Posterior cingulate gyrus (tissue), 11 donors: ENCODE measurements at regions not wholly inside any gene's neighbourhood (a gene's known extent, or its start where the extent isn't known, plus 50 kb on each side); places are given as distances from the start of the nearest gene placed in this dataset.

Experiments used
- DNase-seq, 10 donors: peaks; one replicate each; pipeline versions ENCODE4 v3.0.0 to v3.0.0-alpha.2; 2020 to 2021; ENCODE audit warnings: mixed read lengths in 3 of 10
- intact Hi-C: fragments of 100-400 bp; cut with DNase I; formaldehyde crosslinking; loops from one replicate; pipeline ENCODE4 v1.15.1; 2023

DNA sequence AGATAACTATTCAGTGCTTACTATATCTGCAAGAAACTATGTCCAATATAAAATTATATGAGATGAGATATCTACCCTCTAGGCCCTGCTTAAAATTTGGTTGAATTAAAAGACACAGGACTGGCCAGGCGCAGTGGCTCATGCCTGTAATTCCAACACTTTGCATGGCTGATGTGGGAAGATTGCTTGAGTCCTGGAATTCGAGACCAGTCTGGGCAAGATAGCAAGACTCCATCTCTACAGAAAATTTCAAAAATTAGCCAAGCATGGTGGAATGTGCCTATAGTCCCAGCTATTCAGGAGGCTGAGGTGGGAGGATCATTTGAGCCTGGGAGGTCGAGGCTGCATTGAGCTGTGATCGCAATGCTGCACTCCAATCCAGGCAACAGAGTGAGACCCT, 303.7 kb upstream of the UBE2E2 start:
- no peak for DNase-seq
- intact Hi-C loops: no loop called here

DNA sequence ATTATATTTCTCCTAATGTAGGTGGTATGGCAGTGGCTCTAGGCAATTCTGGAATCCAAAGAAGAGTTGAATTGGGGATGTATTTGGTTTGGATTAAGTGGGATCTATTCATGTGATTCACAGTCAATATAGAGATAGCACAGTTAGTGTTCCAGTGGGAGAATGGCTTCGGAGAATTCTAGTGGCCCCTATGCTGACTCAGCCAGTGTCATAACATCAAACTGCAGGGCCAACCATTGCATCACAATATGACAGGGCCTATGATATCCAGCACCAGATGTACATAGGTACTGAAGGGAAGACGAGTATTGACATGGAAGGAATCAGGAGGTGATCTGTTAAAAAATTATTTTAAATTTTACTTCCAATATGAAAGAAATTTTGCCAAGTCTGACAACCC, 302.8 kb upstream of the UBE2E2 start:
- DNase-seq: no peak
- intact Hi-C loops: no loop called here

DNA sequence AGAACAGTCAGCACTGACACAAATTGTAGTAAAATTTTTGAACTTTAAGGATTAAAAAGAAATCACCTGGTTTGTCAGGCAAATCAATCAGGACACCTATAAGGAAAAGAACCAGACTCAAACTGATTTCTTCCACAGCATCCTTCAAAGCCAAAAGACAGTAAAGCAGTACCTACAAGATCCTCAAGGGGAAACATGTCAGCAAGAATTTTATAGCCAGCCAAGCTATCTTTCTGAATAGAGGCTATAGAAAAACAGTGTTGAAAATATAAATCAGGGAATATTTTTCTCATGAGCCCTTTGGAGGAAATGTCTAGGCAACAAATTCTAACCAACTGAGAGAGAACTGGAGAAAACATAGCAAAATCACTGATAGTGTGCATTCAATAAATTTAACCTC, 301.4 kb upstream of the UBE2E2 start:
- intact Hi-C loops: no loop called here
- no peak for DNase-seq

DNA sequence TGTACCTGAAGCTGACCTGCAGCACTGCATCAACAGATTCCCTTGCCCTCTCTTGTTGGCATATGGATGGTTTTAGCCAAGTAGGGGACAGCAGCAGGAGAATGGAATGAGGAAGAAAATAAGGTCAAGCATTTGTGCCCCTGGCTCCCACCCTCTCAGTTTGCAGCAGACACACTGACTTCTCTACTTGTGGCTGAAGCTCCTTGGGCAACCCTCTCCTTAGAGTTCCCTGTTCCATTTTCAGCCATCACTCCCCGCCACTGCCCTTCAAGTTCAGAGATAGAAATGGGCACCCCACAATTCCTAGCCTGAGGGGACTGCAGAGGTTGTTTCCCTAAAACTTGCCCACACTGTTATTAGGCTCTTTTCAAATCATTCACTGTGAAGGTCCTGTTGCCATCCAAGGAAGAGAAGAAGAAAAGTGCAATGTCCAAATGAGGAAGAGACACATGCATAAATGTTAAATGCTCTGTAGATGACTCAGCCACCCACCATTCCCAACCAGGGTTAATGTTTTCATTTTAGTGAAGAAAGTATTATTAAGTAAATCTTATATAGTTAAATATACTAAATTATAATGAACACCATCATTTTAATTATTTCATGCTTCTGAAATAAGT, 295.9 kb upstream of the UBE2E2 start:
- intact Hi-C loops: no loop called here
- DNase-seq: no peak

DNA sequence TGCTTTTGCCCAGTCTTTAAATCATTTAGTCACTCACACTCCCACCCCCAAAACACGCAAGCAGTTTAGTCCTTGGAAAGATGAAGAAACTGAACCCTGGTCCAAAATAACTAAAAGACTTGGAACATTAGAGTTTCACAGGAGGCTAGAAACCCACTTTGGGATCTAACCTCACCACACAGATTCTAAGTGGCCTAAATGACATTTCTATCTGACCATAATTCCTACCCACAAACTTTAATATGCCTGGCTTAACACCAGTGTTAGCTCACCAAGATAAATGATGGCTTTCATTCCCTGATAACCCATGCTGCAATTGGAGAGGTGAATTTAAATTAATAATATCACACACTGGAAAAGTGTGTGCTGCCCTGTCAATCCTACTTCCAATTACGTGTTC, 295.3 kb upstream of the UBE2E2 start:
- intact Hi-C loops: no loop called here
- no peak for DNase-seq

DNA sequence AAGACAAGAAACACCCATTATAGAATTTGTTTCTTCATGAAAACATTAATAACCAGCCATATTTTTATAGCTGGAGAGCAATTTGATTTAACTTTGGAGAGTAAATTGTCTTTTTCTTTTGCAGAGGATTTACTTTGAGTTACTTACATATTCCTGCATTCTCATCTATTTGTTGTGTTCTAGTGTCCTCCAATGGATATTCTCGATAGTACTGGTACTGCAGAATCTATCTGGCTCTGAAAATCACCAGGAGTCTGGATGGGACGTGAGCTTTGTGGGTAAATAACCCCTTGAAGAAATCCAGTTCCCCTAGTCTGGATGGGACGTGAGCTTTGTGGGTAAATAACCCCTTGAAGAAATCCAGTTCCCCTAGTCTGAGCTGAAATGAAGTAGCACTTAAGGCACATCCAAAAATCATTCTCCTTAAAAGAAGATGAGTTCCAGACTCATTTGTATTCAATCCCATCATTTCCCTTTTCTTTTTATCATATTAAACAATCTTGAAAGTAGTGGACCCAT, 294.1 kb upstream of the UBE2E2 start:
- no peak for DNase-seq
- intact Hi-C loops: no loop called here

DNA sequence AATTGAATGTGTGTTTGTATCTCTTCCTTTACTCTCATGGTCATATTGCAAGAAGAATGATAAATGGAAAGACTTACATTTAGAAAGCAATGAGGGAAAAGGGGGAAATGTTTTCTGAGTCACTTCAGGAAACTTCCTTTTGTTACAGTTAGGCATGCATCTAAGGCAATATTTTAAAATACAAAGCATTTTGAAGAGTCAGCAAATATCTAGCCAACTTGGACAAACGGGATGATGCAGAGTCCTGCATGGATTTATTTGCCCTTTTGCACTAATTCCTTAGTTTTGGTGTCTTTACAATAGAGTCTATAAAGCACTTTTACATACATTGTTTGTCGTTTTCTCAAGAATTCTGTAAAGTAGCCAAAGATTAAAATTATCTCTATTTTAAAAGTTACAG, 286.2 kb upstream of the UBE2E2 start:
- intact Hi-C loops: no loop called here
- DNase-seq: no peak

DNA sequence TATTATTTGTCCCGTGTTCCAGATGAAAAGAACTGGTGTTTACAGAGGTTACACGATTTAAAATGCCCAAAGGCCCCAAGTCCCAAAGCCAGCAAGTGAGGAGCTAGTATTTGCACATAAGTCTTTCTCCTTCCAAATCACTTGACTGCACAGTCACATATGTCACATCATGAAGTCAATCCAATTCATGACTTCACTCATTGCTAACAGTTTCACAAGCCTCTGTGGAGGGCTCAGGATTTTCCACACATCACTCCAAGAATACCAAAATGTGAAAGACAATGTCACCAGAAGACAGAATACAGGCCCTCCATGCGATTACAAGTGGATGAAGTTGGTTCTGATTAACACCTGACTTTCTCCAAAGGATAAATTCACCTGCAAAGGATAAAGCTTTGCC, 283.1 kb upstream of the UBE2E2 start:
- intact Hi-C loops: no loop called here
- DNase-seq: no peak

DNA sequence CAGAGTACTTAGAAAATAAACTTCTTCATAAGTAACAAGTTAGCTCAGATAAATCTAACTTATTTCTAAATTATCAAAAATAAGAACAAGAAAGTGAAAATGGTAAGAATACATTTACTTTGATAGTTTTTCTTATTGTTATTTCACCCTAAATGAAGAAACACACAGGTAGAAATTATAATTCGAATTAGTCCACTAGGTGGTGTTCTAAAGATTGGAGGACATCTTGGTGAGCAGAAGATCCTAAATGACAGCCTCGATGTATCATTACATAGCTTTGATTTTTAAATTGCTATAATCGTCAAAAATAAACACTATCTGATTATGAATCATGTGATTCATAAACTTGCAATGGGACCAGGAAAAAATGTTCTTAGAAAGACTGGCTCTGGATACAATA, 280.8 kb upstream of the UBE2E2 start:
- intact Hi-C loops: no loop called here
- no peak for DNase-seq

DNA sequence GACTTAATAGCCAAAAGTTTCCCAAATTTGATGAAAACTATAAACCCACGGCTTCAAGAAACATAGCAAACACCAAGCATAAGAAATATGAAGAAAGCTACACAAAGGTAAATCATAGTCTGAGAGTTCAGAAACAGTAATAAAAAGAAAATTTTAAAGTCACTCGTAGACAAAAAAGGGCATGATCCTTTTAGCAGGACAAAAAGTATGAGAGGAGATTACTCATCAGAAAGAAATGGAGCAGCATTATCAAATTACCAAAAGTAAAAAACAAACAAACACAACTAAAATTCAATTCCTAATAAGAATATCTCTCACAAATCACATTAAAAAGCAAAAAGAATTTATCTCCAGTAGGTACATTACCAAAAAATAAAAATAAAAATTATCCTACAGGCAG, 279.4 kb upstream of the UBE2E2 start:
- intact Hi-C loops: no loop called here
- no peak for DNase-seq

DNA sequence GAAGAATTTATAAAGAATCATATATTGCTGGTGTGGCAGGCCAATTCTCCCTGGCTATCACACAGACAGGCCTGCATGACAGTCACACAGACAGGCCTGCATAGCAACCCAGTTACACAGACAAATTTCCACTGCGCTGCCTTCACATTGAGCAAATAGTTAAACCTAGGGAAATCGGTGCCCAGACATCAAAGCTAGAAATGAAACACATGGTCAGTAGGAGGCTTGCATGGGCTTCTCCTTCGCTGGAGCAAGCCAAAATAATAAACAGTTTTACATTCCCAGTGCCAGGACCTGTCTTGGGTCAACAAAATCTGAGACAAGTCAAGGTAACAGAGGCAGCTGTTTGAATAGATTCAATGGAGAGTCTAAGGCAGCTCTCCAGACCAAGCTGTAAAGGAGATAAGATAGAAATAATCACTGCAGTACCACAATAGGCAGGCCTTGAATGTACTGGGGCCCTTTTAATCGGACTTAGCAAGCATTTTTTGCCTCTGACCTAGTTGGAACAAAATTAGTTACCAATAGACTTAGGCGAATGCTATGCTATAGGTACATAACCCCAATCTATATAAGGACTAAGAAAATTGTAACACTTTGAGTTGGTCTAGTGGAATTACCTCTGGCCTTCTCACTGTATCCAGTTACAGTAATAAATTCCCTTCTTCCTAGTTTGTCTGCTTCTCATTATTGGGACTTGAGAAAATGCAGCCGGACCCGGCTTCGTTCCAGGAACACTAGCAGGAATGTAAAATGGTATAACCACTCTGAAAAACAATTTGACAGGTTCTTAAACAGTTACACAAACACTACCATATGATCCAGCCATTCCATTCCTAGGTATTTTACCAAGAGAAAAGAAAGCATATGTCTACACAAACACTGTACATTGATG, 274.7 kb upstream of the UBE2E2 start:
- intact Hi-C loops: no loop called here
- no peak for DNase-seq

DNA sequence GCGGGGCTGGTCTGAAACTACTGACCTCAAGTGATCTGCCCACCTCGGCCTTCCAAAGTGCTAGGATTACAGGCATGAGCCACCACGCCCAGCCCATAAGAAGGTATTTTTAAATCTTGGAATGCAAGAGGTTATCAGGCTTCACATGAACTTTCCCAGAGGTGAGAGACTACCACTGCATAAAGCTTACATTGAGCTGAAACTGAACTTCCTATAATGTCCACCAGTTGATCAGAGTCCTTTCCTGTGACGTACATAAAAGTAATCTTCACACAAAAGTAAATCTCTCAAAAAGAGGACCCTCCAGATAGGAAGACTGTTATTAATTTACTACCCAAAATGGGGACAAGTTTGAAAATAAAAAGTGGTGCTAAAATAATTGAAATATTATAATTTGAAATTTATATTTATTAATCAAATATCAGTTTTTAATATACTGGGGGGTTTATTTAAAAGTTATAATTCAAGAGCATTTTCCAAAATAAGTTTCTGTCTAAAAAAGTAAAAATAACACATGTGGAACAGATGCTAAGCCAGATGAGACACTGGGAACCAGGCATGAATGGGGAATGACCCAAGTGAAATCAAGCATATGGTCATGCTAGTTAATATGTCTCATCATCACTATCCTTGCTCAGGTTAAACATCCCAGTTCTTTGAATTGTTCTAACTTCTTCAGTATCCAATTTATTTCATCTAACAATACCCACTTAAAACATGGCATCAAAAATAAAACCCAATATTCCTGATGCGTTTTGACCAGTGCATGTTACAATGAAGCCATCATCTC, 269.9 kb upstream of the UBE2E2 start:
- DNase-seq: no peak

DNA sequence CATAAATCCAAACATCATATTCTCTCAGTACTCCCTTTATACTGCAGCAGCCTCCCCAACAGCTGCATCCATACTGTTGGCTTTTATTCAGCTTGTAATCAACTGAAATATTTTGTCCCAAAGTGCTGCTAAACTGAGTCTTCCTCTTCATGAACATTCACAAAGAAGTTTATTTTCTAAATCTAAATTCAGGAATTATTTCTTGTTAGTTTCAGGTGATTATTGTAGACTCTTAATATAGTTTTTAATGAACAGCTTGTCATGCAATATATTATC, 269.3 kb upstream of the UBE2E2 start:
- intact Hi-C loops: no loop called here
- no peak for DNase-seq

More for the DNA sequence above, 269.9 kb upstream of the UBE2E2 start:
- intact Hi-C loops: no loop called here

DNA sequence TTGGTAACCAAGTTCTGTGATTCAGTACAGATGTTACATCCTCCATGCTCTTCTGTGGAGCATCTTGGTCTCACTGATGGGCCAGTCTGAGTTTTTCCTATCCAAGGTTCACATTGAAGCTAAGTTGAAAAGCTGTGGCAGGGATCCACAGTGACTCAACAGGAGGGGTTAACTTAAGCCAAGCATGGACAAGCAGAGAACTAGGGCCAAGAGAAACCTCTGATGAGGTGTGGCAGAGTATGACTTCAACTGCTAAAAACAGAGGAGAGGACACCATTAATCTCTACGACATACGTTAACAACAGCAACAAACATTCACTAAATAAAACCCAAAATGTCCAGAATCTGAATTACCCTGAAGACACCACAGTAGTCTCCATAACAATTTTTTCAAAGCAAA, 268.1 kb upstream of the UBE2E2 start:
- no peak for DNase-seq
- intact Hi-C loops: no loop called here

DNA sequence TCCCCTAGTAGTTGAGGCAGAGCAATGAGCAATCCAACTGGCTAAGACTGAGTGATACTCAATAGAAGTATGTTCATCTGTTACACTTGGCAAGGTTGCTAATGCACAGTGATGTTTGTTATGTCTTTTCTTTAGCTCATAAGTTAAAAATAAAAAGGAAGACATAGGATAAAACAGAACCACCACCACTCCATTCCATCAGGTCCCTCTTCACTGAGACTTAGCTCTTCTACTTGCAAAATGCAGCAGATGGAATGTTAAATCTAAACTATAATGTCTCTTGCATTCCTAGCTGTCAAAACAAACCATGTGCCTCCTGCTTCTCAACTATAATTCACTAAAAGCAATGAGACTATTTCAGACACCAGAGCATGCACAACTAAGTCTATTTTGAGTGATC, 265.6 kb upstream of the UBE2E2 start:
- DNase-seq: no peak
- intact Hi-C loops: no loop called here

DNA sequence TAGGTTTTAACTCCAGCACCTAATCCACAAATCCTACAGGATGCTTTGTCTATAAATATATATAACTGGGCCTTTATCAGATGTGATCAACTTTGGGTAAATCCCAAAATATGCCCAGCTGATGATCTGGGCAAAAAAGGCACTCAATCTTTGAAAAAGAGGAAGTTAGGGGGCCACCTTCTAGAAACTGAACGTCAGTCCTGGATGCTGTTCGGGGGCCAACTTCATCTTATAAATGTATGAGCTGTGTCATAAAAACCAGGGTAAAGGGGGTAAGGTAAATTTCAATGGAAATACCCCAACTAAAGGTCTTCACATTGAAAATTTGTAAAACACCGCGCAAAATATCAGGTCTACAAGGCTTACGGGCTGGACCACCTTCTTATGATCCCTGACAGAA, 264.4 kb upstream of the UBE2E2 start:
- intact Hi-C loops: no loop called here
- DNase-seq: no peak

DNA sequence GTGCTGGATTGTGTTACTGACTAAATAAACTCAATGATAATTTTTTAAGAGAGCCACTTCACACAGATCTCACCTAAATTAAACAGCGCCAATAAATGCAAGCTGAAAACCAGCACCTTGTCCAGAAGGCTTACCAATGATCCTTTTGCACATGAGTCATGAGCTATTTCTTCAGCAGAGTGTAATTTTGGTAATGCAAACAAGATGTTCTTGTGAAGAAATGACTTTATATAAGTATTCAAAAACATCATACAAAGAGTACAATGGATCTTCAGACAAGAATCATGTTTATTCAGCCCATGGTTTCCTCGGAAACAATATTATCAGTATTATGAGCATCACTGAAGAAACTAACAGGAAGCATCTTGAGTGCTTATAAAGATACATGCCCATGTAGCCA, 263.8 kb upstream of the UBE2E2 start:
- DNase-seq: no peak
- intact Hi-C loops: no loop called here

DNA sequence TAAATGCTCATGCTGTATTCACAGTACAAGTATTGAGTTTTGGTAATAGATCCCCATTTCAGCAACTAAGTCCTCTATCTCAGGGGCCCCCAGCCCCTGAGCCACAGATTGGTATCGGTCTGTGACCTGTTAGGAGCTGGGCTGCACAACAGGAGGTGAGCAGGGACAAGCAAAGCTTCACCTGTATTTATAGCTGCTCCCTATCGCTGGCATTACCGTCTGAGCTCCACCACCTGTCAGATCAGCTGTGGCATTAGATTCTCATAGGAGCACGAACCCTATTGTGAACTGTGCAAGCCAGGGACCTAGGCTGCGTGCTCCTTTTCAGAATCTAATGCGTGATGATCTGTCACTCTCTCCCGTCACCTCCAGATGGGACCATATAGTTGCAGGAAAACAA, 262.8 kb upstream of the UBE2E2 start:
- DNase-seq: no peak
- intact Hi-C loops: no loop called here

DNA sequence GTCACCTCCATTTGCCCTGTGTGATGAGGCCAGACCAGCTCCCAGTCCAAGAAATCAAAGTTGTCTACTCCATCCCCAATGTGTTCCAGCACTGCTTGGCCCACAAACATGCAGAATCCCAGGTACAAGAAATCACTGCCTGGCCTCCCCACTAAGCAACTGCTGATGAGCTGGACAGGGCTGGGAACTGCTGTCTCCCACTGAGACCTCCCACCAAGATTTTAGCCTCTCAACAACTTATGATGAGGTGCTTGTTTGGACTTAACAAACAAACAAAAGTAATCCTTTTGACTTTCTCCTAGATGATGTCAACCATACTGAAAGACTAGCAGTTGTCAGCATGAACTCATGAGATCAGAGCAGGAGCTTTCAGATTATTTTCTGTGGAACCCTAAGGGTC, 260.1 kb upstream of the UBE2E2 start:
- intact Hi-C loops: no loop called here
- DNase-seq: no peak

DNA sequence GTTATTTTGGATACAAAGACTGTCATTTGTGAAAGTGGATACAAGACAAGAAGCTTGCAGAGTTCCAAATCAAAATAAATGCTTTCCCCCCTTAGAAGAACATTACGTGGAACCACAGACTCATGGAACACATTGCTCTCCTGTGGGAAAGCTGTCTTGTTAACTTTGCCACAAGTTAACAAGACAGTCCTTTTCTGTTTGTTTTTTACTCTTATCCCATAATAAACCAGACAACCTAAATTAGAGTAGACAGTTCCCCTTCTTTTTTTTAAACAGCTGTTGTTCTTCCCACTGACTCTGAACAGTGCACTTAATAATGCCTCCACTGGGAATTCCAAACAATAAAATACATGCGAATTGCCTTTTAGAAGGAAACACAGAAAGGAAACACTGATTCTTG, 255.3 kb upstream of the UBE2E2 start:
- intact Hi-C loops: no loop called here
- no peak for DNase-seq

DNA sequence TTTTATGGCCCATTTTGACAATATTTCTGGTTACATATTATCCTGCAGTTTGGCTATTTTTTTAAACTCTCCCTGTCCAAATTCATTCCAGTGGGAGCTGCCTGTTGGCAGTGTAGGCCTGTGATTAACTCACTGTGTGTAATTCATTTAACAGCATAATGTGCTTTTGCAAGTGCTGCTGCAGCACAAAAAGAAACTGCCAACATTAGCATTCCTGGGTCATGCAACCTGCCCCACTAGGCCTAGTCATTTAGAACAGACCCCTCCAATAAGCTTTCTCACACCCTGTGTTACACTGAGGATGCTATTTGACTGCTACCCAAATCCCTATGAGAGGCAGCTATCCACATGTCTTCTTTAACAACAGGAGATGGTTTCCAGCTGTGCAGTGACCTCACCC, 251.2 kb upstream of the UBE2E2 start:
- intact Hi-C loops: no loop called here
- peak in 1 of 10 donors; percentile 14 for DNase-seq

DNA sequence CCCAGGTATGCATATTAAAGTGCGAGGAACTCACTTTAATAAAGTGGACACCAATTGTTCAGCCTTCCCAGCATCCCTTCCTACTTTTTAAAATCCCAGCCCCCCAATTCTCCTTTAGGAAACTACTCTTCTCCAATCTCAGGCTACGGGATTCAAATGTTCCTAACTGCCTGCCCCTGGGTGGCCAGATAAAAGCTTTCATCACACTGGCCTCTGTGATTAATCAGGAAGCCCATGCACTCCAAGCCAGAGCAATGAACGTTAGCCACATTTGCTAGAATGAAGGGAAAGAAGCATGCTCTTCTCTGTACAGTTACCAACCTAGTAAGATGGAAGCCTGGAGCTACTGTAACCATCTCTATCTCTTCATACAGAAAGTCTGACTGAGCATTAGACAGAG, 250.3 kb upstream of the UBE2E2 start:
- intact Hi-C loops: no loop called here
- DNase-seq: no peak
